SU-DHL-6 (cell line): ENCODE measurements at regions not wholly inside any gene's neighbourhood (a gene's known extent, or its start where the extent isn't known, plus 50 kb on each side); places are given as distances from the start of the nearest gene placed in this dataset.

Experiments used
- EZH2phosphoT487 ChIP-seq: fragments of 200-600 bp; sonication (generic), shearing (Covaris generic); conservative IDR thresholded peaks from 2 replicates; pipeline ENCODE4 v1.6.1; 2018; ENCODE audit warnings: mild to moderate bottlenecking, antibody characterized with exemption, low read length, moderate library complexity, mixed read lengths
- TF ChIP-seq, protein P1 (sequence below): fragments of 200-600 bp; sonication (generic); IDR thresholded peaks from one replicate; pipeline ENCODE4 v1.5.1; 2017; ENCODE audit warnings: antibody characterized with exemption, mild to moderate bottlenecking, low read length, moderate library complexity; ENCODE audit not compliant: insufficient read depth, poor library complexity, severe bottlenecking

- TF ChIP-seq EZH2phosphoT487: no peak
- TF ChIP-seq, protein P1, sequence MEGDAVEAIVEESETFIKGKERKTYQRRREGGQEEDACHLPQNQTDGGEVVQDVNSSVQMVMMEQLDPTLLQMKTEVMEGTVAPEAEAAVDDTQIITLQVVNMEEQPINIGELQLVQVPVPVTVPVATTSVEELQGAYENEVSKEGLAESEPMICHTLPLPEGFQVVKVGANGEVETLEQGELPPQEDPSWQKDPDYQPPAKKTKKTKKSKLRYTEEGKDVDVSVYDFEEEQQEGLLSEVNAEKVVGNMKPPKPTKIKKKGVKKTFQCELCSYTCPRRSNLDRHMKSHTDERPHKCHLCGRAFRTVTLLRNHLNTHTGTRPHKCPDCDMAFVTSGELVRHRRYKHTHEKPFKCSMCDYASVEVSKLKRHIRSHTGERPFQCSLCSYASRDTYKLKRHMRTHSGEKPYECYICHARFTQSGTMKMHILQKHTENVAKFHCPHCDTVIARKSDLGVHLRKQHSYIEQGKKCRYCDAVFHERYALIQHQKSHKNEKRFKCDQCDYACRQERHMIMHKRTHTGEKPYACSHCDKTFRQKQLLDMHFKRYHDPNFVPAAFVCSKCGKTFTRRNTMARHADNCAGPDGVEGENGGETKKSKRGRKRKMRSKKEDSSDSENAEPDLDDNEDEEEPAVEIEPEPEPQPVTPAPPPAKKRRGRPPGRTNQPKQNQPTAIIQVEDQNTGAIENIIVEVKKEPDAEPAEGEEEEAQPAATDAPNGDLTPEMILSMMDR: no peak
Measured at GRCh38 chr7:53318566-53318965, 283.1 kb downstream of the POM121L12 start.
